ENCODE measurements at regions not wholly inside any gene's neighbourhood (a gene's known extent, or its start where the extent isn't known, plus 50 kb on each side); places are given as distances from the start of the nearest gene placed in this dataset.

DNA sequence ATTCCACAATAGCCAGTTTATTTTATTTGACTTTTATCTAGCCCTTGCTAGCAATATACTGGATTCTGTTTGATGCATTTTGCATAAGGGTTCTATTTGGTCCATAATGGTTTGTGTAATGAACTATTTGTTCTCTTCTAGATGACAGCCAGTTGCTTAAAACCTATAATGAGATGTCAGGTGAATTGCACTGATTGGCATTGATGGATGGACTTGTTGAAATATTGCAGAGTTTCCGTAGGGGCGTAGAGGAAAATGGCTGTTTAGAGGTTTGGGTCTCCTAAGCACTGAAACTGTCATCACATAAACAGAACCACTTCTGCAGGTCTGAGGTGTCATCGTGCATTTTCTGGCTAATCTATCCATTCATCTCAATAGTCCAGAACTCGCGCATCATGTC, 124.9 kb upstream of the HDAC9 start:
- DNase-seq, result no peak

DNA sequence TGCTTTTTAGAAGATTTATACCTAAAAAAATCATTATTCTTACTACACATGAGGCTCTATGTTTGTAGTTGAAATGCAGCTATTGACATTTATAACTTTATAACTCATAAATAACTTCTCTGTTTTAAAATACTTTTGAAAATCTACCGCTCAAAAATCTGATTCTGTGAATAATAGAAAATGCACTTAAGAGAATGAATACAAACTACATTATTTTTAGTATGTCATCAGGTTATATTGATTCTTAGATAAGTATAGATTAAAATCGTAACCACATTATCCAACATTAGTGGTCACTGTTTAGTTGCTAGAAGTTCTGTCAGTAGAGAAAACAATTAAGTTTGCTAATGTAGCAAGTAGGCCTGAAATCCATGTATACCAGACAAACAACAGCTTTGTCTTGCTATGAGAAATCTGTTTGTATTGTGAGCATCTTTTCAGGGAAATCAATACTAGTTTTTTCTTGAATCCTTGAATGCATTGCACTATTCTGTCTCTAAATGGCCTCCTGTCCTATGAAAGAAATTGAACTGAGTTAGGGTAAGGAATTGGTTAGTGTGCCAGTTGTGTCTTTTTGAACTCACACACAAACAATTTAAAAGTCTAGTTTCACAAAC, 116.5 kb upstream of the HDAC9 start:
- no peak for DNase-seq

DNA sequence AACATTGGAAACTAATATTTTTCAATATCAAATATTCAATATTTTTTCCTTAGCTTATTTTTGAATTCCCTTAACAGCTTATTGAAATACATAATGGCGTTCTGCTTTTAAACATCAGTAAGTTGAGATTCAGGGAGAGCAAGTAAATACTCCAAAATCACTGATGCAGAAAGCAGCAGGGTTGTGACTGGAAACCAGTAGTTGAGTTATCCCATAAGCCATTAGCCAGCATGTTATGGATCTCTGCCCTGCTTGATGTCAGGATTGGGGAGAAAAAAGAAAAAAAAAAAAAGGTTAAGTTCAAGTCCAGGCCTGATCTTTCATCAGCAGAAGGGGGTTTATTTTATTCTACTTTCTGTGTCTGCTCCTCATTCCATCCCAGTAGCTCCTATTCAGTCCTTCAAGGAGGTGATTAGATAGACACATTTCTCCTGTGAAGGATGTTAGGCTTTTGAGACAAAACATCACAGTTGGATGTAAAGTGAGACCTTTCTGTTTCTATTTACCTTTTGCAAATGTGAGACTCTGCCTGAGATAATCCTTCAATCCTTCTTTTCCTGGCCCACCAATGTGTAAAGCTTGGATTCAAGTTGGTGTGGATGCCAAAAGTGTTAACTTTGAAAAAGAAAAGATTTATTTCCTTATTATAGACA, 110.9 kb upstream of the HDAC9 start:
- DNase-seq, result no peak

DNA sequence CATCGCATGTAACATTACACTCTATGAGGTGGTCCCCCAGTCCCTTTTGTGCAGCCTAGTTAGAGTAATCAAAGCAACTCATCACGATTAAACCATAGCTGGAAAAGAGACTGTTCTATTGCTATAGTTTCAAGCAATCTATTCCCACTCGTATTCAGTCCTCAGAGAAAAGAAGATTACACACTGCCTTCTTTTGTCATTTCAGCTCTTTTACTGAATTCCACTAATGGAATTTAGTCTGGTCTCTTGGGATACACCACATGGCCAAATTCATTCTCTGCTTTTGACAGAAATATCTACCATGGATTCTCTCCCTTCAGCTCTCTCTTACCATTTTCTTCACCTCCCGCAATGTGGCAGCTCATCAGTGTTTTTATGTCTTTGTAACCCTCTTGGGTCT, 108.9 kb upstream of the HDAC9 start:
- no peak for DNase-seq

DNA sequence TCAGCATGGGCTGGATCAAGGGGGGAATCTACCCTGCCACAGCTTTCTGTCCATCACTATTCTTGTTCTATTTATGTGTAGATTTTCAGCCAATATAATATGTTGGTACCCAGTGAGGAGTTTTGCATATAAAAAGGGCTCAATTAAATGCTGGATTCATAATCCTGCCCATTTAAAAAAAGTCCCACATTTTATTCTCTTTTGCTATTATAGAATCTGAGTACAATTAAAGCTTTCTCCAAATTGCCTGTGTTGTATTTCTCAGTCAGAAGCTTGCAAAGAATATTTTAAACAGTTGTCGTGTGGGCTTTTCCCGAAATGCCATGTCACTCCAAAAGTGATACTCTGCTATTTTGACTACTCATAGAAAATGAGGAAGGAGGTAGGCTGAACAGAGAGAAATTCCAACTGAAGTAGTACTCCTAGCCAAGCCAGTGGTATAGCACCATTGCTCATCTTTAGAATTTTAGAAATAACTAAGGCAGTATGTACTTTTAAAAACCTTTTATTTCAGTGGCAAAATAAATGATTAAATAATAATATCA, 108.3 kb upstream of the HDAC9 start:
- no peak for DNase-seq

DNA sequence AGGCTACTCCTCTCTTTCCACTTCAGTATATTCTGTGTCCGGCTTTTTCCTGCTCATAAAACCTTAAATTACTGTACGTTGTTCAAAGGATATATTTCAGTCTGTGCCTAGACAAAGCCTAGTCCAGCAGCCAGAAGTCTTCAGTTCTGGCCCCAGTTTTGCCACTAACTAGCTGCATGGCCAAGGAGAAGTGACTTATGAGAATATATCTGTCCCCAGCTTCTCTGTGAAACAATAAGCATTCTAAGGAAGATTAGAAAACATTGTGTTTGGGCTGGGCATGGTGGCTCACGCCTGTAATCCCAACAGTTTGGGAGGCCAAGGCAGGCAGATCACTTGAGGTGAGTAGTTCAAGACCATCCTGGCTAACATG, 105.0 kb upstream of the HDAC9 start:
- no peak for DNase-seq

DNA sequence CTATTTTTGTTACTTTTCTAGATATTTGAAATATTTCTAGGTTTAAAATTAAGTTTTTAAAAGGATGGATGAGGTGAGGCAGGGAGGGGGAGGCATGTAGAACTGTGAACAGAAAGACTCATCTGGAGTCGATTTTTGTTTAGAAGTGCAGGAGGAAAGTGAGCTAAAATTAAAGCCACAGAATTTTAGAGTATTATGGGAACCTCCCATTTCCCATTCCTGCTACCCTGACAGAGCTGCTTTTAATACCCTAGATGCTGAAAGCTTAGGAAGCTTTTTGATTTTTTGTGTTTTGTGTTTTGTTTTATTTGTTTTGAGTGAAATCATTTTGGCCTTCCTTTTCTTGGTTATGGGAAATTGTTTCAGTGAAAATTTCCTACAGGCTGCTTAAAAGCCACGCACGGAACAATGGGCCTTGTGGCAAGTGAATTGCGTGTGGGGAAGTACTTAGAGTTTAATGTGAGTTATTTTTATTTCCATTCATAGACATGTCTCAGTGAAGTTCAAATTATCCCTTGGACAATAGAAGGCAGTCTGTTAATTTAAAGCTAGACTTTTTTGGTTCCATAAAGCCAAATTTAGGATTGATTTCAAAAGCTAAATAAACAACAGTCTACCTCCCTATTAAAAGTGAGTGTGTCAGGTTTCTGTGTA, 102.0 kb upstream of the HDAC9 start:
- no peak for DNase-seq

DNA sequence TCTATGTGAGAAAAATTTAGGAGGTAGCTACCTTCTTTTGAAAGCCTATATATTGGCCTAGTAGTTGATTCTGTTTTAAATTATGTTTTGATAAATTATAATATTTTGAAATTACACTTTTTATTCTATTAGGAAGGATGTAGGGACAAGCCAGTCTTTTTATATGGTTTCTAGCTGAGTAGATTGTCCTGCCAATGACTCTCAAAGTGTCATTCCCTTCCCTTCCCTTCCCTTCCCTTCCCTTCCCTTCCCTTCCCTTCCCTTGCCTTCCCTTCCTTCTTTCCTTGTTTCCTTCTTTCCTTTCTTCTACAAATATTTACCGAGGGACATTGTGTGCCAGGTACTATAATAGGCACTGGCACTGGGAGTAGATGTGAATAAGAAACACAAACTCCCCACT, 99.7 kb upstream of the HDAC9 start:
- no peak for DNase-seq

DNA sequence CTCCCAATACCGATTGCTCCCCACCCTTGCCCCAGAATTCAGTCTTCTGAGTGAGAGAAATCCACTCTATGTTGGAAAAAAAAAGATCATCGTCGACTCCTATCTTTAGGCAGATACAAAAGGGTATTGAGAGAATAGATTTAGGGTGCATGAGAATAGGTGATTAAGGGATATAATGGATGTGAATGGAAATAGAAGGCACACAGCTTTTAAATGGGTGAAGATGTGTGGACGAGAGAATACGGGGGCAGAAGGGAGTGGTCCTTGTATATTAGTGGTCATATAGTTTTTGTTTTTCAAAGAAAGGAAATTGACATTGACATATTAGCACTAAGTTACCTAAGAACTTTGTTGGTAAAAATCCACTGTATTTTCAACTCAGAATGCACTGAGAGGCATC, 98.6 kb upstream of the HDAC9 start:
- DNase-seq, result no peak

DNA sequence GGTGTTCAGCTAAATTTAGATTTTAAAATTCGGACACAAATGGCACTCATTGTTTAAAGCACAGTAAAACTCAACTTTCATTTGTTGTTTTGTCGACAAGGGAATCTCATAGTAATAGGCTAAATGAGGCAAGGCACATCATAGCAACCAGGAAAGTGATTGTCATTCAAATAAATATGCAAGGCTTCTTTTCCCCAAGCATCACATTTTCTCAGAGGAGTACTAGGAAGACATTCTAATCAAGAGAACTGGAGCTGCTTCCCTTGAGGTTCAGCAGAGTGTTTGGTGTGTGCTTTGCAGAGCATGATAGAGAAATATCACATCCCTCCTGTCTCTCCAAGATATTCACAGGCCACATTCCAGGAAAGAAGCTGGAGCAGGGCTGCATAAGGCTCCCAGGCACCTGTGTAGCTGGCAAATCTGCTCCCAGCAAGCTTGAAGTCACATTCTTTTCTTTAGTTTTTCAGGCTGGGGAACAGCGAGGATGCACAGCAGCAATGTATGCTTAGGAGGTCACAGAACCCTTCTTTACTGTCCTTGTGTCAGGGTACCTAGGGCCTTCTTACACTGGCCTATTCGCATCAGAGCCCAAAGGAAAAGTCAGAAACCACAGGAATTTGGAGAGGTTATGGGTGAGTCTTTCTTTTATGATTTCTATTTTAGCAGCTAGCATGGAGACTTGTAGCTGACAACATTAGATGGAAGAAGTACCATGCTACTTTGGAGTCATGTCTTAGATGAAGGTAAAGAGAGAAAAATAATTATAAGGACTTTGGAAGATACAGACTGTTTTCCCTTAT, 95.9 kb upstream of the HDAC9 start:
- no peak for DNase-seq

DNA sequence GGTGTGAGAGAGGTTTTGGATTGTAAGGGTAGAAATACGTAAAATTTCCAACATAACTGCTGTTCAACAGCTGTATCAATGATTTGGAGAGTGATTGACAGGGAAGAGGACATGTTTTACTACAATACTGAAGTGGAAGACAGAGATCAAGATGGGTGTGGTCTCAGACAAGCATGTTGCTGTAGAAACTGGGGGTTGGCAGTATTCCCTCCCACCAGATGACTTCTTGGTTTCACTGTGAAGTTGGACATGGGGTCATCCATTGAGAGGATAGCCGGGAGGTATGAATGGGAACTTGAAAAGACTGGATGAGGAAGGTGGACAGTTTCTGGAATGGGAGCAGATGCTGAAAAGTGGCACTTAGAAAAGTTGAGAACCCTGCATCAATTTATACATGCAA, 95.3 kb upstream of the HDAC9 start:
- no peak for DNase-seq

DNA sequence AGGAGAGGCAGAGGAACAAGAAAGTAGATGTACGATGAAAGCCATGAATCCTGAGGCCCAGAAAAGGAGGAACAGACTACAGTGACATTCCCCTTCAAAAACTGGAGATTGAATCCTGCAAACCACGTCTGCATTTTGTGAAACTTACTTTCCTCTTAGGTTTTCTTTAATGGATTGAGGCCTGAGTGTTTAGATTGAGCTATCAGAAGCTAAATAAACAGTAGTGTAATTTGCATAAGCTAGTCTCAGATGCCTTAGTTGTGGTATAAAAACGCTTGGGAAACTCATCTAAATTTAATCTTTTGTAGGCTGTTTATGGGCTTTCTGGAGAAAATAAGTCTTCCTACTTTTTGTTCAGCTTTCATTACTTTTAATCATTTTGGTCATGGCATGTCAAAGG, 94.8 kb upstream of the HDAC9 start:
- DNase-seq, result no peak

DNA sequence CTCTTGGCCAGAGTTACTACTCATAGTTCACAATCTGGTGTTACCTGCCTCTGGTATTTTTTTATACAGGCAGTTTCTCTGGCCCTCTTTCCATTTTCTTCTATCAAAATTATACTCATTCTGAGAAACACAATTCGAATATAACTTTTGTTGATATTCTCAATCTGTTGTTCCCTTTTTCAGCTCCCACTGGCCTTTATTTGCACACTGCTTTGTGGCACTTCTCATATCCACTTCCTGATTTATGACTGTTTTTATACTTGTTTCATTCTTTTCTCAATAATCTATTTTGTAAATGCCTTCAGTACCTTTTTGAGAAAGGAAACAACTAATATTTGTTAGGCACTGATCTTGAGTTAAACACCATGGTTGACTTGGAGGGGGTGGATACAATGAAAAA, 93.8 kb upstream of the HDAC9 start:
- no peak for DNase-seq

DNA sequence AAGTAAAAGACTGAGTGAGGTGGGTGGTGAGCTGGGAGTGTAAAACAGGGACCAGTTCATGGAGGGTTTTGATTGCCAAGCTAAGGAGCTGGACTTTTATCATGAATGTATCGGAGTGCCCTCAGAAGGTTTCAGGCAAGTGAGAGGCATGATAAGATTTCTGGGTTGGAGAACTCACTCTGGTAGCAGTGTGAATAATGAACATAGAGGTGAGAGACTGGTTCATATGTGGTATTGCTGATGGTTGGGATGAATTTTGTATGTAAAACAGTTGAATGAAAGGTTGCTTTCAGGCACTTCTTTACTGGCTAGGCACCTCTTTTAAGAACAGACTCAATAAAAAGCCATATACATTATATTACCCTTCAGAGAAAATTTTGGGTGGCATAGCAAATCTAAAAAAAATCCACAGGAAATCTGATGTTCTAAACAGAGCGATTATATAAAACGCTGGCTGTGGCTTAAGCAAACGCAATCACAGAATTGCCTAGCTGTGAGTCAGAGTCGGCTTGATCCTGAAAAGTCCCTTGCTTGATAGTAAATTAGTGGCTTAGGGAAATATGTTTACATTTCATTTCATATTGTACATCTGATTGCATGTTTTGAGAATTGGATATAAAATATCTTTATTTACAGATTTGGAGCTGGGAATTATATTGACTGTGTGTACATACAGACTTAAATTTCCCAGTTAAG, 92.9 kb upstream of the HDAC9 start:
- DNase-seq, result no peak

DNA sequence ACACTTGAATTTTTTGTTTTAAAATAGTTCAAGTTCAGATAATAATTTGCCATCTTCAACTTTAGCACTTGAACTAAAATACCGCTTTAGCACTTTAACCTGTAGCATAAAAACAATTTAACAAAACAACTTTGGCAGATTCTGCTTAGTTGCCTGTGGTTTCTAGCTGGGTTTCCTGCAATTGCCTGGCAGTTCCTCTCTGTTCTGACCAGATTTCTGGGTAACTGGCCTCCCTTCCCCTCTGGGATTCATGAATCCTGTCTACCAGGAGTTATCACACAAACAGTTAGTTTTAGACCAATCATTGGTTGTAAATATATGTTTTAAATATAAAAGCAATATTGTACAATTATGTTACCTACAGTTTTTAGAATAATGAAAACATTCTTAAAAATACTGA, 89.8 kb upstream of the HDAC9 start:
- no peak for DNase-seq

DNA sequence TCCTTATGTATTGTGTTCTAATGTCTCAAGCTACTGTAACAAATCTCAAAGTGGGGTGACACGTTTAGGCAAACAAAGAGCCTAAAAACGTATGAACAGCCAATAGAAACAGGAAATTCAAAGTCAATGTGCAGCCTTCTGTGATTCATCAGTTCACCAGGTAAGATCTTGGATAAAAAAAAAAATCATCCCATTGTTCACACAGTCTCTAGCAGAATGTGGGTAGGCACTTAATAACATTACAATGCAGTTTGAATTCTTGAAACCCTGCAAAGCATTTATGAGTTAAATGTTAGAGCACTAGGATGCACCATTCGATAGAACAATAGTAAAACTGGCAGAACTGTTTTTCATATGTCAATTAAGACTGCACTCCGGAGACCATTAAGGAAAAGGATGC, 88.2 kb upstream of the HDAC9 start:
- no peak for DNase-seq

DNA sequence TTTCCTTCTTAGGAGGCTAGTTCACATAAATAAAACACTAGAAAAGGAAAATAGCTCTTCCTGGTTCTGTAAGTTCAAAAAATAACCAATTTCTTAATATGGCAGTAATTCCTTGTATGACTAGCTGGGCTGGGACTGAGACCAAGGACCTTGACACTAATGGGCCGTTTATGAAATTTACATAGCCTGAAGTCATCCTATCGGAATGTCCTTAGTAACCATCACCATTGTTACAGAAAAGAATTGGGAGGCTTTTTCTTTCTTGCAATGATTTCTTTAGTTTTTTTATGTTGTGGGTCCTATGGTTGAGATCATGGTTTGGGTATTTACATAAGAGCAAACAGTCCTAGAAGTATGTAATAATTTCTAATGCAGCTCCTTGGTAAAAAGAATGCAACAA, 87.1 kb upstream of the HDAC9 start:
- no peak for DNase-seq

DNA sequence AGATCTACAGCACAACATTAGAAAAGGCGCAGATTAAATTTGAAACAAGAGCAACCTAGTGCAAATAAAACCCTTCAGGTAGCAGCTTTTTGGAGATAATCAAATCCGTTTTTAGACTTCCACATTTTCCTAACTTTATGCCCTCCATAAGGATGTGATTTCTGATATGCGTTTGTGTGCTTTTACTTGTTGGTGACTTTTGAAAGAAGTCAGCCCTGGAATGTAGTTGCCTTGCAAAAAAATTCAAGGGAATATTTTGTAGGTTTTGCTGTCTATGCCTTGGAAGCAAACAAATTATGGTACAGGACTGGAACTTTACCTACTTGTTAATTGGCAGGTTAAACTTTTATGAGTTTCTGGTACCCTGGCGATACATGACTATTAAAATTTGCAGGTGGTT, 86.7 kb upstream of the HDAC9 start:
- DNase-seq, result no peak

DNA sequence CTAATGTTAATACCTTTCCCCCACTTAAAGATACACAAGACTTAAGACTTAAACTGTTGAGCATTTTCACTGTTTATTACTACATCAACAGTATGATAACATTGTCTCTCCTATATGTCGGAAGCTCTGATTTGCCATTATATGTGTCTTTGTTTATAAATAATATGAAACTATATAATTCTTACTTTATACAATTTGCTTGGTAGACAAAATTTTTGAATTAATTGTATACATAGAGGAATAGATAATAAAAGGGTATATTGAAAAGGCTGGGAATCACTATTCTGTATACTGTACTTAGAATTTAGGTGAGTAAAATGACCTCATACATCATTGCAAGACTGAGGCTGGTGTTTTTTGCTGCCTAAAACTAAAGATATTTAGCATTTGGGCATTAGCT, 82.1 kb upstream of the HDAC9 start:
- DNase-seq, result no peak

DNA sequence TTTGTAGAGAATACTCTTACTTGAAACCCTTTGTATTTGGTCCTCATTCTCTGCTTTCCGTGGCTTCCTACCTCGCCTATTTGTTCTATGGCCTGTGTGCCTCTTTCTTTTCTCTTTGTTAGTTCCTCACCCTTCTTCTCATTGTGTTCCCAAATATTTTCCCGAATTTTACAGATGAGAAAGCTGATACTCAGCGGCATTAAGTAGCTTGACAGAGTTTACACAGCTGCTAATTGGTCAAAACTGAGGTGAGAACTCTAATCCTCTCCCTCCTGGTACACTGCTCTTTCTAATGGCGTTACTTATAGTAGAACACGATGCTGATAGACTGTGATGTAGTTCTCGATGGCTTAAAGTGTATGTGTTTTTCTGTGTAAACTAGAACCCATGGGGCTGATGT, 80.7 kb upstream of the HDAC9 start:
- DNase-seq, result no peak

DNA sequence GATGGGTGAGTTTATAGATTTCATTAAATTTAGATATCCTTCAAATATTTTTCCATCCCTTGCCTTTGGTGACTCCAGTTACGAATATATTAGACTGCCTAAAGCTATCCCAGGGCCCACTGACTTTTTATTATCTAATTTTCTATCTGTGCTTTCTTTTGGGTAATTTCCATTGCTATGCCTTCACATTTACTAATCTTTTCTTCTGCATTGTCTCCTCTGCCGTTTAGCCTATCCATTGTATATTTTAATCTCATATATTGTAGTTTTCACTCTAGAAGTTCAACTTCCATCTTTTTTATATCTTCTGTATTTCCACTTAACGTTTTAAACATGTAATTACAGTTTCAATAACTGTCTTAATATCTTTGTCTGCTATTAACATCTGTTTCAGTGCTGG, 78.6 kb upstream of the HDAC9 start:
- DNase-seq, result no peak

DNA sequence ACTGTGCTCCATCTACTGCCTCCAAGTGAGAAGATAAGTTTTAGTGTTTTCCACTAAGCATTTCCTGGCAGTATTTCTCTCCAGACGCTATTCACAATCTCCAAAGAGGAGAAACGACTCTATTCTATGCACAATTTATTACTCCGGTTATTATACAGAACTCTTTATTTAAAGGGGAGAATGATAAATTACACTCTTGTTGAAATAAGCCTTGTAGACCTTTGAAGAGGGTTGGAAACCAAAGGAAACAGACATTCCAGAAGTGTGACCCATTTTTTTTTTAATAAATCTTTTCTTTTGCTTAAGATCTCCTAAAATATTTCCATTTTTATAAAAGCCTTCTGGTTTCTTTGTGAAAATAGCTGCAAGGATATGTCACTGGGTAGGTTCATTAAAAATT, 76.1 kb upstream of the HDAC9 start:
- no peak for DNase-seq

DNA sequence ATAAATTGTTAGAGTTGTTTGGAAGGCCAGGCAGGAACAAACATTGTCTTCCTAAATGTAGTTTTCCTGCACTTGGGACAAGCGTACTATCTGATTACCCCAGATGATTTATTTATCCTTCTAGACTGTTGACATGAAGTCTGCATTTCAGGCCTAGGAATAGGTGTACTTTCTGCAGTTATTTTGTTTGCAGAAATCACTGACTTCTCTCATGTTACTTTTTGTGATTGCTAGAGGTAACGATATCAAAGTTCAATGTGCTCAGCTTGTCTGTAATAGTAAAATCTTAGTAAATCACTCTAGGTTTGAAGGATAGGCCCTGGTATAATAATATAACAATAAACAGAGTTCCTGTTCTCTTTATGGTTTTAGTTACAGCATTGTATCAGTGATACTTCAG, 75.4 kb upstream of the HDAC9 start:
- no peak for DNase-seq
